HFF-Myc (cell line): ENCODE measurements at regions not wholly inside any gene's neighbourhood (a gene's known extent, or its start where the extent isn't known, plus 50 kb on each side); places are given as distances from the start of the nearest gene placed in this dataset.

ENCODE experiments used
- DNase-seq: peaks from one replicate; pipeline ENCODE4 v3.0.0-alpha.2; 2011; ENCODE audit warnings: low read depth; ENCODE audit errors: extremely low read depth
- H3K4me3 ChIP-seq: replicated peaks from 2 replicates; pipeline ENCODE4 v1.5.1; 2011; ENCODE audit warnings: low read depth, mild to moderate bottlenecking, control low read depth, low read length
- CTCF ChIP-seq: IDR thresholded peaks from 2 replicates; pipeline ENCODE4 v1.5.1; 2012; ENCODE audit warnings: mild to moderate bottlenecking, low read depth, low read length, control low read depth; ENCODE audit errors: missing control alignments

- no peak overlapping the region for H3K4me3 ChIP-seq
- no peak for TF ChIP-seq CTCF
- no peak for DNase-seq
Measured at GRCh38 chr17:13788385-13788784, 186.7 kb upstream of the HS3ST3A1 start.

GRCh38 chr17:13792314-13792713, 190.6 kb upstream of the HS3ST3A1 start:
- no peak overlapping the region for H3K4me3 ChIP-seq
- TF ChIP-seq CTCF, result no peak
- no peak for DNase-seq

GRCh38 chr17:13793951-13794350, 192.2 kb upstream of the HS3ST3A1 start:
- DNase-seq, result no peak
- TF ChIP-seq CTCF, result no peak
- H3K4me3 ChIP-seq, result no peak overlapping the region

GRCh38 chr17:13797863-13798262, 196.1 kb upstream of the HS3ST3A1 start:
- no peak for DNase-seq
- H3K4me3 ChIP-seq, result no peak overlapping the region
- no peak for TF ChIP-seq CTCF

GRCh38 chr17:13806092-13806491, 204.4 kb upstream of the HS3ST3A1 start:
- TF ChIP-seq CTCF, result no peak
- DNase-seq, result no peak
- H3K4me3 ChIP-seq, result no peak overlapping the region

DNA sequence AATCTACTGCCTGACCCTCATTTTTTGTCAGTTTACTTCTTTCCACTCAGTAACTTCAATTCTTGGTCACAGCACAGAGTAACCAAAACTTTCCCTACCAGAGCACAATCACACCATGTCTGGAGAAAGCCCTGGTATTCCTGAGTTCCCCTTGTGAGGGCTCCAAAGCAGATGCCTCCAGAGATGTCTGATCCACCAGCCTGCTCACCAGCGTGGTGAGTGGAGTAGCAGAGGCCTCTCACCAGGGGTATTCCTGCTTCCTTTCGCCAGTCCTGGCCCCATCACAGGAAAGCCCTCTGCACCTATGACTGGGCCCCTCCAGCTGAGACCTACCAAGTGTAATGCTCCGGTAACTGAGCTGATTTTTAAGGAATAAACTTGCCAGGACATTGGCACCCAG, 205.4 kb upstream of the HS3ST3A1 start:
- DNase-seq, result no peak
- TF ChIP-seq CTCF, result no peak
- no peak overlapping the region for H3K4me3 ChIP-seq

- DNase-seq, result no peak
- TF ChIP-seq CTCF, result no peak
- no peak overlapping the region for H3K4me3 ChIP-seq
Measured at GRCh38 chr17:13812350-13812749, 210.6 kb upstream of the HS3ST3A1 start.
